Vagina (tissue), 2 donors: ENCODE measurements at regions not wholly inside any gene's neighbourhood (a gene's known extent, or its start where the extent isn't known, plus 50 kb on each side); places are given as distances from the start of the nearest gene placed in this dataset.

Source experiments
- POLR2A ChIP-seq, 2 donors: fragments of 450-650 bp; IDR thresholded peaks; one replicate each; pipeline ENCODE4 v1.6.1; 2017; ENCODE audit warnings: antibody characterized with exemption in 2 of 2, mild to moderate bottlenecking in 2 of 2, moderate library complexity in 2 of 2
- POLR2AphosphoS5 ChIP-seq, 2 donors: sonication (generic); formaldehyde crosslinking; IDR thresholded peaks; one replicate each; pipeline ENCODE4 v1.9.0; 2017; ENCODE audit warnings: antibody characterized with exemption in 2 of 2, mild to moderate bottlenecking in 2 of 2, low read depth in 1 of 2; ENCODE audit not compliant: insufficient read depth in 1 of 2
- TF ChIP-seq, protein P1 (sequence below), 3 experiments: fragments of 450-650 bp in 2 of 3; fragments of 200-600 bp in 1 of 3; sonication (generic) in 1 of 3; IDR thresholded peaks; one replicate each; pipeline ENCODE4 v1.5.1; 2017 to 2019; ENCODE audit warnings: antibody characterized with exemption in 3 of 3, mild to moderate bottlenecking in 2 of 3, moderate library complexity in 2 of 3

DNA sequence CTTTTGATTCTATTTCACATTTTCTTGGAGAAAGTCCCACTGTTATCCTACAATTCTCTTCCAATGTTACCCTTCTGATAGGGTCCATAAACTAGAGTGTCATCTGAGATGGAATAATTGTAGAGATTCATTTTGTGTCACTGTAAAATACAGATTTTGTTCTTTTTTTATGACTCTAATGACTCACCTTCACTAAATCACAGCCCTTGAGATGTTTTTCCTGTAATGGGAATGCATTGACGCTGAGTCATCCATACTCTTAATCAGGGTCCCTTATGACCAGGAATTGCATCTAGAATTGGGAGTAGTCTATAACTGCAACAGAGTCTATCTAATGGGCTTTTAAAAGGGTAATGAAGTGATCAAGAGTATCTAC is 315.5 kb downstream of the TGFB2 start:
- TF ChIP-seq, protein P1, sequence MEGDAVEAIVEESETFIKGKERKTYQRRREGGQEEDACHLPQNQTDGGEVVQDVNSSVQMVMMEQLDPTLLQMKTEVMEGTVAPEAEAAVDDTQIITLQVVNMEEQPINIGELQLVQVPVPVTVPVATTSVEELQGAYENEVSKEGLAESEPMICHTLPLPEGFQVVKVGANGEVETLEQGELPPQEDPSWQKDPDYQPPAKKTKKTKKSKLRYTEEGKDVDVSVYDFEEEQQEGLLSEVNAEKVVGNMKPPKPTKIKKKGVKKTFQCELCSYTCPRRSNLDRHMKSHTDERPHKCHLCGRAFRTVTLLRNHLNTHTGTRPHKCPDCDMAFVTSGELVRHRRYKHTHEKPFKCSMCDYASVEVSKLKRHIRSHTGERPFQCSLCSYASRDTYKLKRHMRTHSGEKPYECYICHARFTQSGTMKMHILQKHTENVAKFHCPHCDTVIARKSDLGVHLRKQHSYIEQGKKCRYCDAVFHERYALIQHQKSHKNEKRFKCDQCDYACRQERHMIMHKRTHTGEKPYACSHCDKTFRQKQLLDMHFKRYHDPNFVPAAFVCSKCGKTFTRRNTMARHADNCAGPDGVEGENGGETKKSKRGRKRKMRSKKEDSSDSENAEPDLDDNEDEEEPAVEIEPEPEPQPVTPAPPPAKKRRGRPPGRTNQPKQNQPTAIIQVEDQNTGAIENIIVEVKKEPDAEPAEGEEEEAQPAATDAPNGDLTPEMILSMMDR (IDR thresholded peaks at IDR 0.05) = no peak
- TF ChIP-seq POLR2A (IDR thresholded peaks at IDR 0.05) (no peak), POLR2AphosphoS5 (IDR thresholded peaks at IDR 0.05; ENCODE audit: insufficient read depth in 1 of 2, low read depth in 1 of 2) (no peak)
